DOHH2 (cell line): ENCODE measurements at regions not wholly inside any gene's neighbourhood (a gene's known extent, or its start where the extent isn't known, plus 50 kb on each side); places are given as distances from the start of the nearest gene placed in this dataset.

ENCODE experiments used
- CTCF ChIP-seq: fragments of 200-600 bp; sonication (generic); IDR thresholded peaks from one replicate; pipeline ENCODE4 v1.5.1; 2014; ENCODE audit warnings: antibody characterized with exemption, mild to moderate bottlenecking, low read depth, low read length; ENCODE audit not compliant: poor library complexity, severe bottlenecking
- EZH2phosphoT487 ChIP-seq: fragments of 200-600 bp; sonication (generic); IDR thresholded peaks from 2 replicates; pipeline ENCODE4 v1.6.1; 2017; ENCODE audit warnings: borderline replicate concordance, mild to moderate bottlenecking, antibody characterized with exemption, low read length, moderate library complexity, mixed read lengths

- TF ChIP-seq CTCF = no peak
- TF ChIP-seq EZH2phosphoT487 = no peak
Observed at GRCh38 chr3:31232055-31233025, 300.4 kb upstream of the STT3B start.
